Peyer's patch (tissue), 4 donors: ENCODE measurements at regions not wholly inside any gene's neighbourhood (a gene's known extent, or its start where the extent isn't known, plus 50 kb on each side); places are given as distances from the start of the nearest gene placed in this dataset.

Experiments
- POLR2A ChIP-seq, 2 donors: fragments of 450-650 bp; IDR thresholded peaks; one replicate each; pipeline ENCODE4 v1.5.1; 2017; ENCODE audit warnings: antibody characterized with exemption in 2 of 2, mild to moderate bottlenecking in 2 of 2, moderate library complexity in 2 of 2
- TF ChIP-seq, protein P1 (sequence below), 6 experiments: fragments of 450-650 bp in 4 of 6; fragments of 200-600 bp in 2 of 6; sonication (generic) in 1 of 6; IDR thresholded peaks; one replicate each; pipeline ENCODE4 v1.5.1; 2017 to 2019; ENCODE audit warnings: antibody characterized with exemption in 6 of 6, mild to moderate bottlenecking in 3 of 6, moderate library complexity in 1 of 6

DNA sequence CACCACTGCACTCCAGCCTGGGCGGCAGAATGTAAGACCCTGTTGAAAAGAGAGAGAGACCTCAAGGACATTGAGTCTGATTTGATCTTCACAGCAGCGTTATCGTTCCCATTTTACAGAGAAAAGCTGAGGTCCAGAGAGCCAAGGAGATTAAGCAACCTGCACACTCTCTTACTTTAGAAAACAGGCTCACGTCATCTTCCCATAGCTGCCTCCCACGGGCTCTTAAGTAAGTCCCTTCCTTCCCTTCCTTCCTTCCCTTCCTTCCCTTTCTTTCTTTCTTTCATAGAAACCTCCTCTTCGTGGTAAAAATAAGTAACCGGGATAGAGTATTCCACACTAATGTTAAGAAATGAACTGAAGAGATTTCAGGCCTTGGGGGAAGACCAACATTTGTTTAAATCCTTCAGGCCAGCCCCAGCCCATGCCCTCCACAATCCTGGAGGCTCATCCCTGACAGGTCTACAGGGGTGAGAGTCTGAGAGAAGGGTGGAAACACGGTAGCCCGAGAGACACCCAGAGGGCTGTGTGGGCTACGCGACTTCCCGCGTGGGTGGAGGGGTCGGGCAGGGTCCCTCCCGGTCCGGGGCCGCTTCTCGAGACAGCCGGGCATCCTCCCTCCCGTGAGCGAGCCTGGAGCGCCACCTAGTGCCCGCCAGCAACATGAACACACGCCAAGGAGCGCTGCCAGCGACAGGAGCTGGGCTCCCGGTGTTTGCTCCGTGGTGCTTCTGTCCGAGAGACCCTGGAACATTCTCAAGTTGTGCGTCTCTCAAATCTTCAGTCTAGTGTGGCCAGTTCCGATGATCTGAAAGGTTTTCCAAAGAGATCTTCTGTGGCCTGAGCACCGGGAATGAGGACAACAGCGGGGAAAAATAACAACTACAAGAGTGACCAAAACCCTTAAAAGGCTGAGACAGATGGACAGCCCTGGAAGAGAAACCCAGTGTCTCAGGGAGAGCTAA, 160.3 kb downstream of the INO80D start:
- TF ChIP-seq POLR2A (IDR thresholded peaks at IDR 0.05) = no peak
- TF ChIP-seq, protein P1, sequence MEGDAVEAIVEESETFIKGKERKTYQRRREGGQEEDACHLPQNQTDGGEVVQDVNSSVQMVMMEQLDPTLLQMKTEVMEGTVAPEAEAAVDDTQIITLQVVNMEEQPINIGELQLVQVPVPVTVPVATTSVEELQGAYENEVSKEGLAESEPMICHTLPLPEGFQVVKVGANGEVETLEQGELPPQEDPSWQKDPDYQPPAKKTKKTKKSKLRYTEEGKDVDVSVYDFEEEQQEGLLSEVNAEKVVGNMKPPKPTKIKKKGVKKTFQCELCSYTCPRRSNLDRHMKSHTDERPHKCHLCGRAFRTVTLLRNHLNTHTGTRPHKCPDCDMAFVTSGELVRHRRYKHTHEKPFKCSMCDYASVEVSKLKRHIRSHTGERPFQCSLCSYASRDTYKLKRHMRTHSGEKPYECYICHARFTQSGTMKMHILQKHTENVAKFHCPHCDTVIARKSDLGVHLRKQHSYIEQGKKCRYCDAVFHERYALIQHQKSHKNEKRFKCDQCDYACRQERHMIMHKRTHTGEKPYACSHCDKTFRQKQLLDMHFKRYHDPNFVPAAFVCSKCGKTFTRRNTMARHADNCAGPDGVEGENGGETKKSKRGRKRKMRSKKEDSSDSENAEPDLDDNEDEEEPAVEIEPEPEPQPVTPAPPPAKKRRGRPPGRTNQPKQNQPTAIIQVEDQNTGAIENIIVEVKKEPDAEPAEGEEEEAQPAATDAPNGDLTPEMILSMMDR (IDR thresholded peaks at IDR 0.05) = peak; percentile 24 to 96 (median 86)
